RWPE2 (cell line): ENCODE measurements at regions not wholly inside any gene's neighbourhood (a gene's known extent, or its start where the extent isn't known, plus 50 kb on each side); places are given as distances from the start of the nearest gene placed in this dataset.
A peak's percentile ranks its signal among the peaks of the same experiment; 100 is the strongest.

Experiments
- ATAC-seq: fragments of 200-7000 bp; cut with Tn5 transposase; 3 replicates; pipeline ENCODE4 v1.9.1; 2021; ENCODE audit warnings: low read depth
- DNase-seq: peaks from one replicate; pipeline ENCODE4 v3.0.0-alpha.2; 2020; ENCODE audit warnings: low spot score
- H3K27ac ChIP-seq: fragments of 450-650 bp; 2 replicates; pipeline ENCODE4 v1.5.1; 2017; ENCODE audit warnings: mild to moderate bottlenecking; ENCODE audit not compliant: poor library complexity, severe bottlenecking
- H3K27me3 ChIP-seq: fragments of 250-450 bp; sonication (Bioruptor Pico); 2 replicates; pipeline ENCODE4 v1.5.1; 2021; ENCODE audit warnings: mild to moderate bottlenecking, moderate library complexity; ENCODE audit not compliant: insufficient read depth, poor library complexity, severe bottlenecking
- H3K36me3 ChIP-seq: fragments of 250-450 bp; sonication (Bioruptor Pico); 2 replicates; pipeline ENCODE4 v1.5.1; 2020; ENCODE audit warnings: low read depth, mild to moderate bottlenecking, moderate library complexity
- H3K4me1 ChIP-seq: fragments of 250-450 bp; sonication (Bioruptor Pico); 2 replicates; pipeline ENCODE4 v1.5.1; 2021; ENCODE audit warnings: mild to moderate bottlenecking, moderate library complexity; ENCODE audit not compliant: insufficient read depth, poor library complexity, severe bottlenecking
- H3K4me3 ChIP-seq: fragments of 250-450 bp; sonication (Bioruptor Pico); 2 replicates; pipeline ENCODE4 v1.5.1; 2021; ENCODE audit warnings: mild to moderate bottlenecking, moderate library complexity; ENCODE audit not compliant: severe bottlenecking
- H3K9me3 ChIP-seq: fragments of 250-450 bp; sonication (Bioruptor Pico); 2 replicates; pipeline ENCODE4 v1.5.1; 2021; ENCODE audit warnings: mild to moderate bottlenecking, moderate library complexity; ENCODE audit not compliant: severe bottlenecking
- CTCF ChIP-seq: fragments of 450-650 bp; IDR thresholded peaks from one replicate; pipeline ENCODE4 v1.5.1; 2017; ENCODE audit warnings: mild to moderate bottlenecking, moderate library complexity; ENCODE audit not compliant: poor library complexity, severe bottlenecking

DNA sequence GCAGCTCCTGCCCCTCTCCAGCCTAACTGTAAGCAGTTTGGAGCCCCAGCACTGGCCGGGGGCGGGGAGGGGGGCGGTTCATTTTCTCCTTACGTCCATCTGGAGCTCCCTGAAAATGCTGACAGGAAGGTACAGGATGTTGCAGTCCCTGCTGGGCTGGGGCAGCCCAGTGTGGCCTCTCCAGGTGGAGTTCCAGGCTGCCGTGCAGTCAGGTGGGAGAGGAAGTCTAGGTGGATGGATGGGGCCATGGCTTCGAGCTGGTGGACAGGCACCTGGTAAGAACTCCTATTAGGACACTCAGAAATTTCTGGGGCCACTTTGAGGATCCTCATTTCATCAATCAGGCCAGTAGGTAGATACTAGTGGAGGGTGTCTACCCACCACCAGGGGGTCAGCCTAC, 295.2 kb downstream of the CDH26 start:
- DNase-seq (no peak), ATAC-seq (no peak)
- no peak for TF ChIP-seq CTCF
- Histone ChIP-seq H3K4me1 (peaks cover 40% of the 10 kb centered on the region), H3K9me3 (no peaks in the 10 kb centered on the region), H3K4me3 (no peak overlapping the region), H3K27me3 (no peaks in the 10 kb centered on the region), H3K36me3 (no peaks in the 10 kb centered on the region), H3K27ac (no peak overlapping the region)

- peak overlapping the region; percentile 60 for H3K27ac ChIP-seq
- H3K9me3 ChIP-seq, result no peaks in the 10 kb centered on the region
- no peaks in the 10 kb centered on the region for H3K36me3 ChIP-seq
- TF ChIP-seq CTCF, result no peak
- ATAC-seq (peak; percentile 83), DNase-seq (peak; percentile 87)
- peaks cover 26% of the 10 kb centered on the region for H3K4me1 ChIP-seq
- H3K27me3 ChIP-seq, result no peaks in the 10 kb centered on the region
- no peak overlapping the region for H3K4me3 ChIP-seq
Measured at GRCh38 chr20:60254901-60255411, 296.7 kb downstream of the CDH26 start.

DNA sequence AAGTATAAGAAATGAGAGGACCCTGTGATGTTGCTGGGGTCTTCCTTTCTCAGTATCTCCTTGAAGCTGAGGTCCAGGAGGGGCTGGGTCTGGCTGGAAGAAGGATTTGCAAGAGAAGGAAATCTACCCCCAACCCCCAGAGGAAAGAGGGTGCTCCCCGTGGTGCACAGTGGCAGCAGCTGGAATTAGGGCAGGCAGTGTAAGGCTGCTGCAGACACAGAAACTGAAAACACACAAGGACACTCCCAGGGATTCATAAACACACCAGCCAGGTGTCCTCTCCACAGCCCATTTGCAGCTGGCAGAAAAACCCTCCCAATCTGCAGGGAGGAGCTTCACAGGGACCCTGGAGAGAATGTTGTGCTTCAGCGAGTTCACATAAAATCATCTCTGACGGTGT, 297.2 kb downstream of the CDH26 start:
- Histone ChIP-seq H3K27ac (peak overlapping the region; percentile 60), H3K4me3 (no peak overlapping the region), H3K4me1 (peaks cover 22% of the 10 kb centered on the region), H3K36me3 (no peaks in the 10 kb centered on the region), H3K27me3 (no peaks in the 10 kb centered on the region), H3K9me3 (no peaks in the 10 kb centered on the region)
- ATAC-seq (peak; percentile 22), DNase-seq (no peak)
- TF ChIP-seq CTCF, result no peak

DNA sequence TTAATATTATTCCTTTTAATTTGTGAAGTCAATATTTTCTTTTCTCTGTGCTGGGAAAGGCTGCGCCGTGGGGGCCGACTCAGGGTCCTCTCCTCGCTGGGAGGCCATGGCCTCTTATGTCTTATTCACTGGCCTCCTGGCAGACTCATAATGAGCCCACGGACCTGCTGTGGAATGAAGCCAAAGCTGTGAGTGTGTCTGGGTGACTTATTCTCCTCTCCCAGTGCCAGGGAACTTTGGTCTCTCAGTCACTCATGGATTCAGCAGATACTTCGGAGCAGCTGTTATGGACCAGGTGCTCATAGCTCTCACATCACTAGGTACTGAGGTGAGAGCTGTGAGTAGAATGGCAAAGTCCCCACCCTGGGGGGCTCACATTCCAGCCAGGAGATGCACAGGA, 297.6 kb downstream of the CDH26 start:
- Histone ChIP-seq H3K27me3 (no peaks in the 10 kb centered on the region), H3K4me3 (no peak overlapping the region), H3K36me3 (no peaks in the 10 kb centered on the region), H3K27ac (peak overlapping the region; percentile 60), H3K4me1 (peaks cover 17% of the 10 kb centered on the region), H3K9me3 (no peaks in the 10 kb centered on the region)
- DNase-seq (no peak), ATAC-seq (no peak)
- TF ChIP-seq CTCF, result no peak

DNA sequence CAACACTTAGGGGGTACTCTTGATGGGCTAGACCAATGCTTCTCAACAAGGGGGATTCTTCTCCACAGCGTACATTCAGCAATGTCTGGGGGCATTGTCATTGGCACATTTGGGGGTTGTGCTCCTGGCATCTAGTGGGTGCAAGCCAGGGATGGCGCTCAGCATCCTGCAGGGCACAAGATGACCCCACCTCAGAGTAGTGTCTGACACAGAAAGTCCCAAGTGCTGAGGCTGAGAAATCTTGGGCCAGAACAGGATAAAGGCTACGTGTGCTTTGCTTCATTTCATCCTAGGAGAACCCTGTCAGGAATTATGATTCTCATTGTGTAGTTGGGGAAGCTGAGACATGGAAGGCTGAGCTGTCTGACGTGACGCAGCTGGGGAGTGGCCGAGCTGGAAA, 298.6 kb downstream of the CDH26 start:
- H3K27ac ChIP-seq, result no peak overlapping the region
- DNase-seq (no peak), ATAC-seq (no peak)
- H3K4me3 ChIP-seq, result no peak overlapping the region
- TF ChIP-seq CTCF, result no peak
- no peaks in the 10 kb centered on the region for H3K27me3 ChIP-seq
- H3K4me1 ChIP-seq, result peaks cover 11% of the 10 kb centered on the region
- no peaks in the 10 kb centered on the region for H3K9me3 ChIP-seq
- H3K36me3 ChIP-seq, result no peaks in the 10 kb centered on the region
